Loucy (cell line): ENCODE measurements at regions not wholly inside any gene's neighbourhood (a gene's known extent, or its start where the extent isn't known, plus 50 kb on each side); places are given as distances from the start of the nearest gene placed in this dataset.
A peak's percentile ranks its signal among the peaks of the same experiment; 100 is the strongest.

Source experiments
- CTCF ChIP-seq: fragments of 200-600 bp; sonication (generic); conservative IDR thresholded peaks from 2 replicates; pipeline ENCODE4 v1.5.1; 2014; ENCODE audit warnings: mild to moderate bottlenecking, antibody characterized with exemption, low read length
- EZH2phosphoT487 ChIP-seq: fragments of 200-600 bp; IDR thresholded peaks from 2 replicates; pipeline ENCODE4 v1.6.1; 2018; ENCODE audit warnings: antibody characterized with exemption, mild to moderate bottlenecking, moderate library complexity, borderline replicate concordance

GRCh38 chrX:87338510-87338909 is 179.1 kb upstream of the KLHL4 start:
- TF ChIP-seq CTCF = peak; percentile 24
- TF ChIP-seq EZH2phosphoT487 = no peak
